ENCODE measurements at regions not wholly inside any gene's neighbourhood (a gene's known extent, or its start where the extent isn't known, plus 50 kb on each side); places are given as distances from the start of the nearest gene placed in this dataset.

- TF ChIP-seq CTCF (IDR thresholded peaks at IDR 0.05; ENCODE audit: low read length) (no peak), EZH2 (optimal IDR thresholded peaks at IDR 0.05; ENCODE audit: low read depth, low read length) (no peak)
These were observed 92.5 kb upstream of the AHR start for GRCh38 chr7:17205910-17206309.

Data from MM.1S (cell line).